ENCODE measurements at regions not wholly inside any gene's neighbourhood (a gene's known extent, or its start where the extent isn't known, plus 50 kb on each side); places are given as distances from the start of the nearest gene placed in this dataset.

DNA sequence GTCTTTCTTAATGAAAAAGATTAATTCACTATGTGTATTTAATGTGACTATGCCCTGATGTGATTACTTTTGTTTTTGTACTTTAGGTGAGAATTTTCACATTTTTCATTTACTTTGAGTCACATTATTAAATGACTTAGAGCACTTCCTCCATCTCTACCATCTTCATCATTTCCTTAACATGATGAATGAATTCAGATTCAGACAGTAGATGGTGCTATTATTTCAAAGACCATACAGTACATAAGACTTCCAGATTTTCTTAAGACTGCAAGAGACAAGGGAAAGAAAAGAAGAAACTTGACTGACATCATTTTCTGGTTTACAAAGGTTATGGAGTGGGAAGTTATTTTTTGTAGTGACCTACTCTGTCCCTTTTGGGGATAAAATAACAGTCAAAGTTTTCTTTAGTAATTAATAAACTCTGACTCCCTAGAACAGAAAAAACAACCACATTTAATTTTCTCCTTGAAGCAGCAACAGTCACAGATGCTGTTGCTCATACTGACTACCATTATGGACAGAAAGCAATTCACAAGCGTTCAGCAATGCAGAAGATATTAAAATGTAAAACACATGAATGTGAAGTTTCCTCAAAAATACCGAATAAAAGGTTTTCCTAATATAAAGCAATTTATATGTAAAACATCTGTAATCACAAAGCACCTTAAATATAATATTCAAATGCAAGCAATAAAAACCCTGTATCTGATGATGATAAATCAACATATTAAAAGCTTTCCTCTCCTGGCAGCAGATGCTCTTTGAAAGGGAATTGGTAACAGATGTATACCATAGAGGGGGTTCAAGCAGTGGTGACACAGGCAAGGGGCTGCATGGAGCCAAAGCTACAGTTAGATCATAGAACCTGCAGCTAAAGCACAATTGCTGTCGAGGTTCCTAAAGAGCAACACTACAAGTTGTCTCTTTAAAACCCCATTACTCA is 1010.9 kb upstream of the NXPH2 start:
- H3K9me2 ChIP-seq (ENCODE audit: insufficient read depth, low read length): no peaks in the 10 kb centered on the region
- H2AFZ ChIP-seq (ENCODE audit: low read depth, low read length): no peak overlapping the region
- H3K79me2 ChIP-seq (replicated peaks; ENCODE audit: insufficient read depth, low read length): no peaks in the 10 kb centered on the region
- TF ChIP-seq POLR2AphosphoS5 (IDR thresholded peaks at IDR 0.05) (no peak), MXI1 (conservative IDR thresholded peaks at IDR 0.05; ENCODE audit: poor library complexity, severe bottlenecking) (no peak), TAF1 (IDR thresholded peaks at IDR 0.05; ENCODE audit: low read depth) (no peak), EP300 (conservative IDR thresholded peaks at IDR 0.05; ENCODE audit: poor library complexity, severe bottlenecking) (no peak), REST (IDR thresholded peaks at IDR 0.05; ENCODE audit: borderline replicate concordance) (no peak), EZH2 (IDR thresholded peaks at IDR 0.05; ENCODE audit: borderline replicate concordance, insufficient read depth, low read length, poor library complexity, severe bottlenecking) (no peak), SMC3 (conservative IDR thresholded peaks at IDR 0.05; ENCODE audit: poor library complexity) (peak; percentile 85), RAD21 (conservative IDR thresholded peaks at IDR 0.05) (peak; percentile 91)
- TF ChIP-seq, protein P1, sequence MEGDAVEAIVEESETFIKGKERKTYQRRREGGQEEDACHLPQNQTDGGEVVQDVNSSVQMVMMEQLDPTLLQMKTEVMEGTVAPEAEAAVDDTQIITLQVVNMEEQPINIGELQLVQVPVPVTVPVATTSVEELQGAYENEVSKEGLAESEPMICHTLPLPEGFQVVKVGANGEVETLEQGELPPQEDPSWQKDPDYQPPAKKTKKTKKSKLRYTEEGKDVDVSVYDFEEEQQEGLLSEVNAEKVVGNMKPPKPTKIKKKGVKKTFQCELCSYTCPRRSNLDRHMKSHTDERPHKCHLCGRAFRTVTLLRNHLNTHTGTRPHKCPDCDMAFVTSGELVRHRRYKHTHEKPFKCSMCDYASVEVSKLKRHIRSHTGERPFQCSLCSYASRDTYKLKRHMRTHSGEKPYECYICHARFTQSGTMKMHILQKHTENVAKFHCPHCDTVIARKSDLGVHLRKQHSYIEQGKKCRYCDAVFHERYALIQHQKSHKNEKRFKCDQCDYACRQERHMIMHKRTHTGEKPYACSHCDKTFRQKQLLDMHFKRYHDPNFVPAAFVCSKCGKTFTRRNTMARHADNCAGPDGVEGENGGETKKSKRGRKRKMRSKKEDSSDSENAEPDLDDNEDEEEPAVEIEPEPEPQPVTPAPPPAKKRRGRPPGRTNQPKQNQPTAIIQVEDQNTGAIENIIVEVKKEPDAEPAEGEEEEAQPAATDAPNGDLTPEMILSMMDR (IDR thresholded peaks at IDR 0.05; ENCODE audit: poor library complexity, severe bottlenecking): peak; percentile 82
- H3K9ac ChIP-seq (ENCODE audit: low read length): no peak overlapping the region
- H3K9me3 ChIP-seq (ENCODE audit: low read length): no peaks in the 10 kb centered on the region
- H4K20me1 ChIP-seq (ENCODE audit: insufficient read depth): no peaks in the 10 kb centered on the region
- no peaks in the 10 kb centered on the region for H3F3A ChIP-seq (ENCODE audit: insufficient read depth, low read length, poor library complexity, severe bottlenecking)
- H3K27me3 ChIP-seq (ENCODE audit: insufficient read depth, low read depth, low read length): no peaks in the 10 kb centered on the region
- no peak overlapping the region for H3K4me3 ChIP-seq (ENCODE audit: low read length)
- no peaks in the 10 kb centered on the region for H3K36me3 ChIP-seq (ENCODE audit: insufficient read depth, low read length)
- no peak overlapping the region for H3K4me2 ChIP-seq (ENCODE audit: low read length)
- no peak overlapping the region for H3K27ac ChIP-seq (ENCODE audit: low read length)

DNA sequence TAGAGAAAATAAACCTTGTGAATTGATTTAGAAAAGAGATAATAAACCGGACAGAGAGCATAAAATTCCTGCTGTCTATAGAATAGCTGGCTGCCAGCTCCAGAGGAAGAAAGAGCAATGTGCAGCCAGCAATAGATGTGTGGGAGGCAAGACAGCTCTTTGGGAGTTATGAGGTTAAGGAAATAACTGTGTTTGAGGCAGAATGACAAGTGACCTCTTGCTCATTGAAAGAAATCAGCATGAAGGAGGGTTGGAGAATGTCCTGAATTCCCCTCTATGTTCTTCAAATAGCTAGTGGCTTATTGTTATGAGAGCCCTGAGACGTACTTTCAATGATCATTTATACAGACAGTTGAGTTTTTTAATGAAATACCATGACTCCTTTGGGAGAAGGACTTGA is 1009.9 kb upstream of the NXPH2 start:
- no peaks in the 10 kb centered on the region for H3K27me3 ChIP-seq (ENCODE audit: insufficient read depth, low read depth, low read length)
- H3F3A ChIP-seq (ENCODE audit: insufficient read depth, low read length, poor library complexity, severe bottlenecking): no peaks in the 10 kb centered on the region
- no peak overlapping the region for H2AFZ ChIP-seq (ENCODE audit: low read depth, low read length)
- H3K27ac ChIP-seq (ENCODE audit: low read length): no peak overlapping the region
- H3K9me3 ChIP-seq (ENCODE audit: low read length): no peaks in the 10 kb centered on the region
- H3K4me2 ChIP-seq (ENCODE audit: low read length): no peak overlapping the region
- no peaks in the 10 kb centered on the region for H3K79me2 ChIP-seq (replicated peaks; ENCODE audit: insufficient read depth, low read length)
- no peaks in the 10 kb centered on the region for H3K9me2 ChIP-seq (ENCODE audit: insufficient read depth, low read length)
- no peaks in the 10 kb centered on the region for H3K36me3 ChIP-seq (ENCODE audit: insufficient read depth, low read length)
- TF ChIP-seq, protein P1 (IDR thresholded peaks at IDR 0.05; ENCODE audit: poor library complexity, severe bottlenecking): no peak
- no peak for TF ChIP-seq MXI1 (conservative IDR thresholded peaks at IDR 0.05; ENCODE audit: poor library complexity, severe bottlenecking)
- H3K4me3 ChIP-seq (ENCODE audit: low read length): no peak overlapping the region
- no peaks in the 10 kb centered on the region for H4K20me1 ChIP-seq (ENCODE audit: insufficient read depth)
- H3K9ac ChIP-seq (ENCODE audit: low read length): no peak overlapping the region
